ENCODE measurements at regions not wholly inside any gene's neighbourhood (a gene's known extent, or its start where the extent isn't known, plus 50 kb on each side); places are given as distances from the start of the nearest gene placed in this dataset.
"Not testable (repeated sequence)": the region's sequence is repeated elsewhere in the genome, so short reads cannot be mapped to it uniquely, and the experiment has no call there.

GRCh38 chr2:182646763-182647498 is 69.1 kb upstream of the DNAJC10 start:
- no peak for DNase-seq

GRCh38 chr2:182647499-182647787 is 68.6 kb upstream of the DNAJC10 start:
- peak; percentile 35 for DNase-seq

GRCh38 chr2:182649316-182649715 is 66.7 kb upstream of the DNAJC10 start:
- DNase-seq = peak; percentile 31

- DNase-seq = peak; percentile 80
Measured at GRCh38 chr2:182650704-182651103, 65.4 kb upstream of the DNAJC10 start.

- no peak for DNase-seq
Measured at GRCh38 chr2:182652326-182652725, 63.7 kb upstream of the DNAJC10 start.

GRCh38 chr2:182655750-182656149 is 60.3 kb upstream of the DNAJC10 start:
- peak; percentile 42 for DNase-seq

GRCh38 chr2:182664212-182664611 is 51.8 kb upstream of the DNAJC10 start:
- DNase-seq = no peak

- not testable (repeated sequence) for DNase-seq
Measured at GRCh38 chr2:182665500-182665899, 50.6 kb upstream of the DNAJC10 start.
